ENCODE measurements at regions not wholly inside any gene's neighbourhood (a gene's known extent, or its start where the extent isn't known, plus 50 kb on each side); places are given as distances from the start of the nearest gene placed in this dataset.

GRCh38 chr3:135865085-135865484, 100.4 kb upstream of the PPP2R3A start:
- no peak overlapping the region for H3K4me3 ChIP-seq (ENCODE audit: low read length)
- TF ChIP-seq CTCF (IDR thresholded peaks at IDR 0.05; ENCODE audit: insufficient read depth, low read depth, low read length, missing control alignments): no peak
- DNase-seq (ENCODE audit: low read depth): peak; percentile 4

GRCh38 chr3:135865553-135865952, 100.0 kb upstream of the PPP2R3A start:
- no peak for DNase-seq (ENCODE audit: low read depth)
- no peak for TF ChIP-seq CTCF (IDR thresholded peaks at IDR 0.05; ENCODE audit: insufficient read depth, low read depth, low read length, missing control alignments)
- no peak overlapping the region for H3K4me3 ChIP-seq (ENCODE audit: low read length)

GRCh38 chr3:135867911-135868310, 97.6 kb upstream of the PPP2R3A start:
- peak; percentile 37 for DNase-seq (ENCODE audit: low read depth)
- H3K4me3 ChIP-seq (ENCODE audit: low read length): no peak overlapping the region
- no peak for TF ChIP-seq CTCF (IDR thresholded peaks at IDR 0.05; ENCODE audit: insufficient read depth, low read depth, low read length, missing control alignments)

GRCh38 chr3:135868801-135869200, 96.7 kb upstream of the PPP2R3A start:
- DNase-seq (ENCODE audit: low read depth): no peak
- H3K4me3 ChIP-seq (ENCODE audit: low read length): no peak overlapping the region
- TF ChIP-seq CTCF (IDR thresholded peaks at IDR 0.05; ENCODE audit: insufficient read depth, low read depth, low read length, missing control alignments): no peak

GRCh38 chr3:135869439-135870105, 96.0 kb upstream of the PPP2R3A start:
- TF ChIP-seq CTCF (IDR thresholded peaks at IDR 0.05; ENCODE audit: insufficient read depth, low read depth, low read length, missing control alignments): no peak
- peak; percentile 39 for DNase-seq (ENCODE audit: low read depth)
- H3K4me3 ChIP-seq (ENCODE audit: low read length): no peak overlapping the region

- DNase-seq (ENCODE audit: low read depth): no peak
- H3K4me3 ChIP-seq (ENCODE audit: low read length): no peak overlapping the region
- no peak for TF ChIP-seq CTCF (IDR thresholded peaks at IDR 0.05; ENCODE audit: insufficient read depth, low read depth, low read length, missing control alignments)
These were observed 94.2 kb upstream of the PPP2R3A start for GRCh38 chr3:135871311-135871710.

- no peak overlapping the region for H3K4me3 ChIP-seq (ENCODE audit: low read length)
- DNase-seq (ENCODE audit: low read depth): no peak
- no peak for TF ChIP-seq CTCF (IDR thresholded peaks at IDR 0.05; ENCODE audit: insufficient read depth, low read depth, low read length, missing control alignments)
These were observed 91.5 kb upstream of the PPP2R3A start for GRCh38 chr3:135874035-135874434.

Data from epithelial cell of esophagus (primary cell).